Right atrium auricular region (tissue), 2 donors: ENCODE measurements at regions not wholly inside any gene's neighbourhood (a gene's known extent, or its start where the extent isn't known, plus 50 kb on each side); places are given as distances from the start of the nearest gene placed in this dataset.
A peak's percentile ranks its signal among the peaks of the same experiment; 100 is the strongest.

ENCODE experiments used
- DNase-seq: peaks from one replicate; pipeline ENCODE4 v3.0.0-alpha.2; 2019; ENCODE audit warnings: low spot score
- H3K27ac ChIP-seq, 2 donors: fragments of 200-600 bp; sonication (generic); 1 replicate in 1 of 2; 2 replicates in 1 of 2; pipeline ENCODE4 v1.5.1; 2016 to 2019
- H3K27me3 ChIP-seq, 2 donors: fragments of 200-600 bp; sonication (generic); one replicate each; pipeline versions ENCODE4 v1.5.1 to v1.6.0; 2017 to 2019
- H3K36me3 ChIP-seq: fragments of 200-600 bp; sonication (generic); one replicate; pipeline ENCODE4 v1.5.1; 2016
- H3K4me1 ChIP-seq, 2 donors: fragments of 200-600 bp; sonication (generic); one replicate each; pipeline versions ENCODE4 v1.5.1 to v1.6.0; 2017 to 2019
- H3K4me3 ChIP-seq, 2 donors: fragments of 200-600 bp; sonication (generic); 1 replicate in 1 of 2; 2 replicates in 1 of 2; pipeline ENCODE4 v1.5.1; 2017 to 2019; ENCODE audit warnings: mild to moderate bottlenecking in 1 of 2, moderate library complexity in 1 of 2
- H3K9me3 ChIP-seq, 2 donors: fragments of 200-600 bp; sonication (generic); one replicate each; pipeline ENCODE4 v1.5.1; 2019
- CTCF ChIP-seq, 2 donors: fragments of 200-600 bp; sonication (generic); IDR thresholded peaks; one replicate each; pipeline ENCODE4 v1.5.1; 2019; ENCODE audit warnings: antibody characterized with exemption in 2 of 2

- Histone ChIP-seq H3K9me3 (no peaks in the 10 kb centered on the region), H3K27ac (no peak overlapping the region), H3K4me3 (no peak overlapping the region), H3K27me3 (no peaks in the 10 kb centered on the region), H3K4me1 (peaks cover 0 to 8% of the 10 kb centered on the region in 2 donors), H3K36me3 (no peaks in the 10 kb centered on the region)
- DNase-seq, result no peak
- no peak for TF ChIP-seq CTCF (IDR thresholded peaks at IDR 0.05)
These were observed 860.0 kb upstream of the LCORL start for GRCh38 chr4:18881556-18881955.

- Histone ChIP-seq H3K4me3 (no peak overlapping the region), H3K27ac (no peak overlapping the region), H3K9me3 (no peaks in the 10 kb centered on the region), H3K27me3 (no peaks in the 10 kb centered on the region), H3K36me3 (no peaks in the 10 kb centered on the region), H3K4me1 (peaks cover 0 to 8% of the 10 kb centered on the region in 2 donors)
- DNase-seq, result no peak
- TF ChIP-seq CTCF (IDR thresholded peaks at IDR 0.05), result no peak
These were observed 859.3 kb upstream of the LCORL start for GRCh38 chr4:18880871-18881270.

GRCh38 chr4:18878561-18878960, 857.0 kb upstream of the LCORL start:
- TF ChIP-seq CTCF (IDR thresholded peaks at IDR 0.05), result no peak
- no peak overlapping the region for H3K27ac ChIP-seq
- no peaks in the 10 kb centered on the region for H3K27me3 ChIP-seq
- H3K9me3 ChIP-seq, result peaks cover 0 to 7% of the 10 kb centered on the region in 2 donors
- H3K4me3 ChIP-seq, result no peak overlapping the region
- H3K36me3 ChIP-seq, result no peaks in the 10 kb centered on the region
- DNase-seq, result no peak
- peaks cover 0 to 8% of the 10 kb centered on the region in 2 donors for H3K4me1 ChIP-seq

- TF ChIP-seq CTCF (IDR thresholded peaks at IDR 0.05), result no peak
- peak overlapping the region in 1 of 2 donors; percentile 37 for H3K27ac ChIP-seq
- no peaks in the 10 kb centered on the region for H3K27me3 ChIP-seq
- DNase-seq, result no peak
- peaks cover 0 to 15% of the 10 kb centered on the region in 2 donors for H3K9me3 ChIP-seq
- no peaks in the 10 kb centered on the region for H3K36me3 ChIP-seq
- peaks cover 0 to 9% of the 10 kb centered on the region in 2 donors for H3K4me1 ChIP-seq
- no peak overlapping the region for H3K4me3 ChIP-seq
These were observed 847.6 kb upstream of the LCORL start for GRCh38 chr4:18869166-18869565.

GRCh38 chr4:18860836-18861530, 839.4 kb upstream of the LCORL start:
- H3K4me1 ChIP-seq, result peaks cover 0 to 12% of the 10 kb centered on the region in 2 donors
- H3K4me3 ChIP-seq, result no peak overlapping the region
- no peaks in the 10 kb centered on the region for H3K9me3 ChIP-seq
- no peak for DNase-seq
- H3K36me3 ChIP-seq, result no peaks in the 10 kb centered on the region
- TF ChIP-seq CTCF (IDR thresholded peaks at IDR 0.05), result no peak
- H3K27ac ChIP-seq, result no peak overlapping the region
- no peaks in the 10 kb centered on the region for H3K27me3 ChIP-seq

- no peak for DNase-seq
- no peak for TF ChIP-seq CTCF (IDR thresholded peaks at IDR 0.05)
- no peaks in the 10 kb centered on the region for H3K27me3 ChIP-seq
- no peak overlapping the region for H3K4me3 ChIP-seq
- no peaks in the 10 kb centered on the region for H3K9me3 ChIP-seq
- H3K4me1 ChIP-seq, result peaks cover 0 to 12% of the 10 kb centered on the region in 2 donors
- no peak overlapping the region for H3K27ac ChIP-seq
- H3K36me3 ChIP-seq, result no peaks in the 10 kb centered on the region
These were observed 837.9 kb upstream of the LCORL start for GRCh38 chr4:18859468-18859867.
